ENCODE measurements at regions not wholly inside any gene's neighbourhood (a gene's known extent, or its start where the extent isn't known, plus 50 kb on each side); places are given as distances from the start of the nearest gene placed in this dataset.
"Not testable (repeated sequence)": the region's sequence is repeated elsewhere in the genome, so short reads cannot be mapped to it uniquely, and the experiment has no call there.

- no peak for DNase-seq
Measured at GRCh38 chr7:1300636-1301035, 68.0 kb downstream of the UNCX start.

DNA sequence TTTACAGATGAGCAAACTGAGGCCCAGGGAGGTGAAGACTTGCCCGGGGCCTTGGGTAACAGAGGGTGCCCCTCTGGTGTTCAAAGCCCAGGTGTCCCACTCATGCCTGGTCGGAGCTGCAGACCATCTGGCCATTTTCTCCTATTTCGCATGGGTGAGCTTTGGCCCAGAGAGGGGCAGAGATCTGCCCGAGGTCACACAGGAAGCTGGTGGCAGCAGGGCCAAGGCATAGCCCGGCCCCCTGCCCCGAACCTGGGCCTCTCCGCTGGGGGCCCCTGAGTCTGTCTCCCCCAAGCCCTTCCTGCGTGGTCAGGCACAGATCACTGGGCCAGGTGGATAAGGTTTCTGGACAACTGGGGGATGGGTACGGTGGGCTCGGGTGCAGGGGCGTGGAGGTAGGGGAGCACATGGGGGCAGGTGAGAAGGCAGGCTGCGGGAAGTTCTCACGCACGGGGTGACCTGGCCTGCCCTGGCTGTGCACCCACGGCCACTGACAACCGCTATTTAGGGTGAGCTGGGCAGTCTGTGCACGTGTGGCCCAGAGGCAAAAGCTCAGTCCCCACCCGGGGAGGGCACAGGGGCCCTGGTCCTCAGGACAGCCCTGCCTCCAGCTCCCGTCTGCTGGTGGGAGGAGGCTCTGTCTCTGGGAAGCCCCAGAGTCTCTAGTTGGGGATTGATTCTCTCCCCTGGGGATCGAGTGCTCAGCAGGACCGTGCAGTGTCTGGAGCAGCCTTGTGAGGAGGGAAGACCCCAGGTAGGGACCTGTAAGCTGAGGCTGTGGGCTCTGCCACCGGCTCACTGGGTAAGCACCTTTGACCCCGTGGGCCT, 68.6 kb downstream of the UNCX start:
- DNase-seq: no peak

GRCh38 chr7:1301882-1302251, 69.2 kb downstream of the UNCX start:
- DNase-seq: no peak

DNA sequence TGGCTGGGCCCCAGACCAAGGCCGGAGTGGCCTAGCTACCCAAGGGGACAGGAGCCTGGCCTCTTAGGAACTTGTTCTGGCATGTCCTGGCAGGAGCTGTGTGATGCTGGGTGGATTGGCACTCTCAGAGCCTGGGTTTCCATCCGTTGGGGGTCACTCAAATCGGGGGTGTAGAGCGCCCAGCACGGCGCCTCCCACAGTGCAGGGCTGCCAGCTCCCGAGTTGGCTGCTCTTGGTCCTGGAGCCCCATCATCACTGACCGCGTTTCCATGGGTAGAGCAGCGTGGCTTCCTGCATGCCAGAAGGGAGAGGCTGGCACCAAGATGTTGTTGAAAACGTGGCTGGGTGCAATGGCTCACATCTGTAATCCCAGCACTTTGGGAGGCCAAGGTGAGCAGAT, 70.3 kb downstream of the UNCX start:
- DNase-seq: no peak

DNA sequence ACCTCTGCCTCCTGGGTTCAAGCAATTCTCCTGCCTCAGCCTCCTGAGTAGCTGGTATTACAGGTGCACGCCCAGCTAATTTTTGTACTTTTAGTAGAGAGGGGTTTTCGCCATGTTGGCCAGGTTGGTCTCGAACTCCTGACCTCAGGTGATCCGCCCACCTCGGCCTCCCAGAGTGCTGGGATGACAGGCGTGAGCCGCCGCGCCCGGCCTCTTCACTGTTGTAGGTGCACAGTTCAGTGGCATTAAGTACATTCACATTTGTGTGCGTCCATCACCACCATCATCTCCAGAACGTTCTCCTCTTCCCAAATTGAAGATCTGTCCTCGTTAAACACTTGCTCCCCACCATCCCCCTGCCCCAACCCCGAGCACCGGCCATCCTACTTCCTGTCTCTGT, 71.3 kb downstream of the UNCX start:
- DNase-seq: not testable (repeated sequence)

GRCh38 chr7:1305873-1306272, 73.2 kb downstream of the UNCX start:
- no peak for DNase-seq

DNA sequence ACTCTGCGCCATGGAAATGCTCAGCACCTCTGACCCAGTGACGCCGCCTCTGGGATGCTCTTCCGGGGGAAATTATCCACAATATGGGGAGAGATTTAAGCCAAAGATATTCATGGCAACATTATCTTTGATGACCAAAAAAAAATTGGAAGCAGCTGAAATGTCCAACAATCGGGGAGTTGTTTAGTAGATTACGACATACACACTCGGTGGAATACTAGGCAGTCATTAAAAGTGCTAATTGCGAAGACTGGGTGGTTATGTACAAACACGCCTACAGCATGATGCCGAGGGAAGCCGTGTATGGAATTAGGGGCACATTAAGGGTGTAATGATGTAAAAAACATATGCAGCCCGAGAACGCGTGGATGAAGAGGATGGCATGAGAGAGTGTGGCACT, 75.2 kb downstream of the UNCX start:
- no peak for DNase-seq

DNA sequence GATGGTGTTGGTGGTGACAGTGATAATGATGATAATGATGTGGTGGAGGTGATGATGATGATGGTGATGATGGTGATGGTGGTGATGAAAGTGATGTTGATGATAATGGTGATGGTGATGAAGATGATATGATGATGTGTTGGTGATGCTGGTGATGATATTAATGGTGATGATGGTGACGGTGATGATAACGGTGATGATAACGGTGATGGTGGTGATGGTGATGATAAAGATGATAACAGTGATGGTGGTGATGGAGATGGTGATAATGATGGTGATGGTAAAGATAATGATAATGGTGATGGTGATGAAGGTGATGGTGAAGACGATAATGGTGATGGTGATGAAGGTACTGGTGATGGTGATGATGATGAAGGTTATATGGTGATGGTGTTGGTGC, 76.6 kb downstream of the UNCX start:
- no peak for DNase-seq

DNA sequence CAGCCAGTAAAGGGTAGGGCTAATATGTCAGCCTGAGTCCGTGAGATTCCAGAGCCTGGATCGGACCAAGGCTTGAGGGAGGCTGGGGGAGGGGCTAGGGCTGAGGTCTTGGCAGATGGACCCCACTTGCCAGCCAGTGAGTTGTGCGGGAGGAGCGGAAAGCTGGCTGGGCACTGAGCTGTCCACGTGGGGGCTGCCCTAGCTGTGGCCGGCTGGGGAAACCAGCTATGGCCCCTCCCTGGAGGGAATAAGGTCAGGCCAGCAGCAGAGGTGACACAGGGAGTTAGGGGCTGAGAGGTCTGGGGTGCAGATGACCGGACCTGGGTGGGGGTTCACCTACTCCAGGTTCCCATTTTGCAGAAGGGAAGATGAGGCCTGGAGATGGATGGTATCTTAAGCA, 77.3 kb downstream of the UNCX start:
- DNase-seq: peak in 1 of 5 experiments; percentile 2

DNA sequence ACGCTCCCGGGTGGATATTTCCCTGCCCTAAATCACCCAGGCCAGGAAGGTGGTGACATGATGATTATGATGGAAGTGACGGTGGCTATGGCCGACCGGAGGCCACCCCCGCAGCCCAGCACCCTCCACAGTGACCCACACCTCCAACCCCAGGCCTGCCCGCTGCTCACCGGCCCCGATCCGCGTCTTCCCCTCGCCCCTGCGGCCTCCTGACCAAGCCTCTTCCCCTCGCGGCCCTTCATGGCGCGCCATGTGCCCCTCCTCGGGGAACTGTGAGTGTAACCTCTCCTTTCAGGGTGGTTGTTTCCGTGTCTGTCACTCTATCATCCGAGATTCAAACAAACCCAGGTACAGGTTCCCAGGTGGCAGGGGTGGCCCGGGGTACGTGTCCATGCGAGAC, 78.3 kb downstream of the UNCX start:
- no peak for DNase-seq

DNA sequence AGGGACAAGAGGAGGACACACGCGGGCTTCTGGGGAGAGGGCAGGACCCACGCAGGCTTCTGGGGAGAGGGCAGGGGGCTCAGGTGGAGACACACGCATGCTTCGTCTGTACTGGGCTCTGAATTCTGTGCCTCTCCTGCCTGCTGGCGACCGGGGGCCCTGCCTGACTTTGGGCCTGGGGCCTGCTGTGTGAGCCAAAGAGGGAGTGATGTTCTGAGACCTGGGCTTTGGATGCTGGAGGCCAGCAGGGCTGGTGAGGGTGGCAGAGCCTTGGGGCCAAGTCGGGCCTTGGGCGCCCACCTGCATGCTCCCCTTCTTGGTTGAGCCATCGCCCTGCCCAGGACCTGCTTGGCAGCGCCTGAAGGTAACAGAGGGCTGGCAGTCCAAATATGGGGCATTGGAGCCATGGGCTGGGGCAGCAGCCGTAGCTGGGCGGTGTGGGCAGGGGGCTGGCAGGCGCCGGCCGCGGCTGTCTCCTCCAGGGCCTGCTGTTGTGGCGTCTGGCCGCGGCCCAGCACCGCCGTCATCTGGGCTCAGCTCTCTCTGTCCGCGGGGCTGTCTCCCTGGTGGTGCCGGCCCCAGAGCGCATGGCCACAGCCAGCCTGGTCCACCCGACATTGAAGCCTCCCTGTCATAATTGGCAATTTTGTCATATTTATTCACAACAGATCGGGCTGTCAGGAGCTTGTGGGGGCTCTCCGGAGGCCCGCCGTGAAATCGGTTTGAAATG, 78.9 kb downstream of the UNCX start:
- peak in 1 of 5 experiments; percentile 3 for DNase-seq

GRCh38 chr7:1312136-1313070, 79.7 kb downstream of the UNCX start:
- peak in 1 of 5 experiments; percentile 2 for DNase-seq

DNA sequence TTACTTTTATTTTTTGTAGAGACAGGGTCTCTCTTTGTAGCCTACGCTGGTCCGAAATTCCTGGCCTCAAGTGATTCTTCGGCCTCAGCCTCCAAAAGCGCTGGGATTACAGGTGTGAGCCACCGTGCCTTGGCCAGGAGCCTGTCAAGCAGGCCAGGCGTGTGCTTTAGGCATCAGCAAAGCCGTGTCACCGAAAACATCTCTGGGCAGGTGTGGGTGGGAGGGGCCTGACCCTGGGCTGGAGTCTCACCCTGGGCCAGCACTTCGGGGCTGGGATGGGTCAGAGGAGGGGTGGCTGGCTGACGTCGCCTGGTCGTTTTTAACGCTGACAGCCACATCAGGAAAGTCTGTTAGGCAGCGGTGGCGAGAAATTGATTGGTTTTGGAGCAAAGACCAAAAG, 80.9 kb downstream of the UNCX start:
- peak in 1 of 5 experiments; percentile 2 for DNase-seq

- peak in 1 of 5 experiments; percentile 3 for DNase-seq
Measured at GRCh38 chr7:1314021-1314907, 81.6 kb downstream of the UNCX start.

GRCh38 chr7:1314908-1315450, 82.3 kb downstream of the UNCX start:
- no peak for DNase-seq

- DNase-seq: no peak
Measured at GRCh38 chr7:1316086-1316485, 83.4 kb downstream of the UNCX start.

- DNase-seq: no peak
Measured at GRCh38 chr7:1317646-1318045, 85.0 kb downstream of the UNCX start.

- DNase-seq: no peak
Measured at GRCh38 chr7:1318051-1318450, 85.4 kb downstream of the UNCX start.

DNA sequence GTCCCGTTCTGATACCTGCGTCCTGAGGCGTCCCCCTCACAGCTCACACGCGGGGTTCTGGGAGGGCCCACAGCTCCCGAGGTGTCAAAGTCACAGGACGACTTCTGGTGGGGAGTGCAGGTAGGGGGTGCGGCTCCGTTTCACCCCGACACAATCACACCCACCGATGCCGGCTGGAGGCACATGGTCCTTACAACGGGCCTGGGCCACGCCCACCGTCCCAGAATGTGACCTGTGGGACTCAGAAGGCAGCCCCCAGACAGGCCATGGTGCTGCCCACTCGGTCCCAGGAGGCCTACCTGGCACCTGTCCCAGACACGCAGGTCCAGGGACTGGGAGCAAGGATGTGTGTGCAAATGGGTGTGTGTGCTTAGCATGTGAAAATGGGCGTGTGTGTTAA, 86.0 kb downstream of the UNCX start:
- DNase-seq: peak in 1 of 5 experiments; percentile 2

GRCh38 chr7:1320616-1321240, 88.1 kb downstream of the UNCX start:
- no peak for DNase-seq

Data from T-helper 2 cell (primary cell).